Smooth muscle cell of the brain vasculature (primary cell): ENCODE measurements at regions not wholly inside any gene's neighbourhood (a gene's known extent, or its start where the extent isn't known, plus 50 kb on each side); places are given as distances from the start of the nearest gene placed in this dataset.
"Not testable (repeated sequence)": the region's sequence is repeated elsewhere in the genome, so short reads cannot be mapped to it uniquely, and the experiment has no call there.

Source experiments
- DNase-seq: peaks from one replicate; pipeline ENCODE4 v3.0.0-alpha.2; 2012; ENCODE audit warnings: low read depth, low spot score

GRCh38 chr5:121640298-121640697, 211.4 kb upstream of the FTMT start:
- DNase-seq: no peak

- no peak for DNase-seq
Observed at GRCh38 chr5:121658221-121658620, 193.5 kb upstream of the FTMT start.

- DNase-seq: no peak
Observed at GRCh38 chr5:121660142-121660541, 191.5 kb upstream of the FTMT start.

GRCh38 chr5:121665542-121665941, 186.1 kb upstream of the FTMT start:
- not testable (repeated sequence) for DNase-seq

- DNase-seq: no peak
Observed at GRCh38 chr5:121667292-121667691, 184.4 kb upstream of the FTMT start.

GRCh38 chr5:121668635-121669034, 183.0 kb upstream of the FTMT start:
- no peak for DNase-seq

- DNase-seq: no peak
Observed at GRCh38 chr5:121671624-121672023, 180.1 kb upstream of the FTMT start.

GRCh38 chr5:121675924-121676323, 175.8 kb upstream of the FTMT start:
- DNase-seq: no peak

GRCh38 chr5:121681229-121681855, 170.3 kb upstream of the FTMT start:
- no peak for DNase-seq

- DNase-seq: no peak
Observed at GRCh38 chr5:121688126-121688525, 163.6 kb upstream of the FTMT start.

- no peak for DNase-seq
Observed at GRCh38 chr5:121688781-121689180, 162.9 kb upstream of the FTMT start.

- DNase-seq: no peak
Observed at GRCh38 chr5:121691478-121691877, 160.2 kb upstream of the FTMT start.

- no peak for DNase-seq
Observed at GRCh38 chr5:121692158-121692557, 159.5 kb upstream of the FTMT start.

GRCh38 chr5:121693864-121694263, 157.8 kb upstream of the FTMT start:
- no peak for DNase-seq

- no peak for DNase-seq
Observed at GRCh38 chr5:121695307-121695706, 156.4 kb upstream of the FTMT start.

GRCh38 chr5:121698690-121699089, 153.0 kb upstream of the FTMT start:
- DNase-seq: no peak

- no peak for DNase-seq
Observed at GRCh38 chr5:121701731-121702130, 150.0 kb upstream of the FTMT start.

GRCh38 chr5:121702682-121703081, 149.0 kb upstream of the FTMT start:
- no peak for DNase-seq

- no peak for DNase-seq
Observed at GRCh38 chr5:121704291-121704690, 147.4 kb upstream of the FTMT start.

- DNase-seq: no peak
Observed at GRCh38 chr5:121706686-121707085, 145.0 kb upstream of the FTMT start.

GRCh38 chr5:121707178-121707577, 144.5 kb upstream of the FTMT start:
- DNase-seq: no peak

- no peak for DNase-seq
Observed at GRCh38 chr5:121711416-121711815, 140.3 kb upstream of the FTMT start.

- no peak for DNase-seq
Observed at GRCh38 chr5:121719255-121719654, 132.4 kb upstream of the FTMT start.

GRCh38 chr5:121725450-121725849, 126.2 kb upstream of the FTMT start:
- DNase-seq: no peak
